ENCODE measurements at regions not wholly inside any gene's neighbourhood (a gene's known extent, or its start where the extent isn't known, plus 50 kb on each side); places are given as distances from the start of the nearest gene placed in this dataset.

GRCh38 chr3:43994657-43995546, 246.8 kb upstream of the TOPAZ1 start:
- DNase-seq (no peak), ATAC-seq (no peak)
- H3K27ac ChIP-seq, result no peak overlapping the region
- peaks cover 18 to 27% of the 10 kb centered on the region in 2 donors for H3K4me1 ChIP-seq
- intact Hi-C loops (cut with DNase I; ENCODE audit: low total_unique reads) (no loop called here), in situ Hi-C loops (cut with MboI; ENCODE audit: low sequenced_read_pairs in 4 of 4) (no loop called here)
- H3K9me3 ChIP-seq, result peaks cover 0 to 8% (median 0%) of the 10 kb centered on the region in 3 donors
- H3K4me3 ChIP-seq, result peak overlapping the region in 3 of 4 donors; percentile 2 to 28 (median 6)
- peaks cover 68 to 94% (median 78%) of the 10 kb centered on the region in 3 donors for H3K27me3 ChIP-seq
- TF ChIP-seq CTCF (IDR thresholded peaks at IDR 0.05 in 4 of 5, conservative IDR thresholded peaks at IDR 0.05 in 1 of 5) (no peak), POLR2A (IDR thresholded peaks at IDR 0.05) (no peak)
- no peaks in the 10 kb centered on the region for H3K36me3 ChIP-seq

- Histone ChIP-seq H3K27me3 (peaks cover 73 to 98% (median 77%) of the 10 kb centered on the region in 3 donors), H3K27ac (no peak overlapping the region), H3K4me3 (peak overlapping the region; percentile 9 to 47 (median 31)), H3K36me3 (no peaks in the 10 kb centered on the region), H3K9me3 (peaks cover 0 to 8% (median 0%) of the 10 kb centered on the region in 3 donors), H3K4me1 (peaks cover 18 to 27% of the 10 kb centered on the region in 2 donors)
- TF ChIP-seq POLR2A (IDR thresholded peaks at IDR 0.05) (no peak), CTCF (IDR thresholded peaks at IDR 0.05 in 4 of 5, conservative IDR thresholded peaks at IDR 0.05 in 1 of 5) (no peak)
- ATAC-seq (no peak), DNase-seq (no peak)
- in situ Hi-C loops (cut with MboI; ENCODE audit: low sequenced_read_pairs in 4 of 4), result no loop called here
- intact Hi-C loops (cut with DNase I; ENCODE audit: low total_unique reads), result no loop called here
Observed at GRCh38 chr3:43995547-43996378, 245.9 kb upstream of the TOPAZ1 start.

- DNase-seq (no peak), ATAC-seq (peak in 1 of 2 donors; percentile 18)
- H3K27ac ChIP-seq, result no peak overlapping the region
- peak overlapping the region; percentile 9 to 47 (median 31) for H3K4me3 ChIP-seq
- no peak for TF ChIP-seq POLR2A (IDR thresholded peaks at IDR 0.05)
- TF ChIP-seq CTCF (IDR thresholded peaks at IDR 0.05 in 4 of 5, conservative IDR thresholded peaks at IDR 0.05 in 1 of 5), result no peak
- H3K27me3 ChIP-seq, result peaks cover 75 to 98% (median 77%) of the 10 kb centered on the region in 3 donors
- no peaks in the 10 kb centered on the region for H3K36me3 ChIP-seq
- peaks cover 18 to 27% of the 10 kb centered on the region in 2 donors for H3K4me1 ChIP-seq
- intact Hi-C loops (cut with DNase I; ENCODE audit: low total_unique reads) (no loop called here), in situ Hi-C loops (cut with MboI; ENCODE audit: low sequenced_read_pairs in 4 of 4) (no loop called here)
- H3K9me3 ChIP-seq, result peaks cover 0 to 8% (median 0%) of the 10 kb centered on the region in 3 donors
Observed at GRCh38 chr3:43996379-43997301, 245.0 kb upstream of the TOPAZ1 start.

- no peak for ATAC-seq
- Histone ChIP-seq H3K4me1 (peaks cover 18 to 27% of the 10 kb centered on the region in 2 donors), H3K9me3 (peaks cover 0 to 8% (median 0%) of the 10 kb centered on the region in 3 donors), H3K36me3 (no peaks in the 10 kb centered on the region), H3K27ac (no peak overlapping the region), H3K27me3 (peaks cover 77 to 99% (median 82%) of the 10 kb centered on the region in 3 donors), H3K4me3 (peak overlapping the region in 1 of 4 donors; percentile 68)
- in situ Hi-C loops (cut with MboI; ENCODE audit: low sequenced_read_pairs in 4 of 4), result no loop called here
- intact Hi-C loops (cut with DNase I; ENCODE audit: low total_unique reads), result no loop called here
- DNase-seq, result no peak
- TF ChIP-seq POLR2A (IDR thresholded peaks at IDR 0.05) (no peak), CTCF (IDR thresholded peaks at IDR 0.05 in 4 of 5, conservative IDR thresholded peaks at IDR 0.05 in 1 of 5) (no peak)
Observed at GRCh38 chr3:43997316-43997715, 244.4 kb upstream of the TOPAZ1 start.

Data from gastrocnemius medialis (tissue), 4 donors.